GM12891 (cell line): ENCODE measurements at regions not wholly inside any gene's neighbourhood (a gene's known extent, or its start where the extent isn't known, plus 50 kb on each side); places are given as distances from the start of the nearest gene placed in this dataset.

Experiments used
- PAX5 ChIP-seq: IDR thresholded peaks from 2 replicates; pipeline ENCODE4 v1.6.1; 2011; ENCODE audit warnings: low read length, moderate library complexity, mild to moderate bottlenecking; ENCODE audit not compliant: insufficient read depth, severe bottlenecking
- POLR2A ChIP-seq: IDR thresholded peaks from 2 replicates; pipeline ENCODE4 v1.6.1; 2011; ENCODE audit warnings: low read depth, low read length, control low read depth
- POLR2AphosphoS5 ChIP-seq: IDR thresholded peaks from 2 replicates; pipeline ENCODE4 v1.6.1; 2011; ENCODE audit warnings: low read depth, low read length, control low read depth
- POU2F2 ChIP-seq: IDR thresholded peaks from 2 replicates; pipeline ENCODE4 v1.6.1; 2011; ENCODE audit warnings: low read depth, mild to moderate bottlenecking, control low read depth, low read length, moderate library complexity
- SPI1 ChIP-seq: IDR thresholded peaks from 2 replicates; pipeline ENCODE4 v1.6.1; 2011; ENCODE audit warnings: low read depth, low read length, control low read depth
- TAF1 ChIP-seq: IDR thresholded peaks from 2 replicates; pipeline ENCODE4 v1.6.1; 2011; ENCODE audit warnings: low read depth, low read length, control low read depth

DNA sequence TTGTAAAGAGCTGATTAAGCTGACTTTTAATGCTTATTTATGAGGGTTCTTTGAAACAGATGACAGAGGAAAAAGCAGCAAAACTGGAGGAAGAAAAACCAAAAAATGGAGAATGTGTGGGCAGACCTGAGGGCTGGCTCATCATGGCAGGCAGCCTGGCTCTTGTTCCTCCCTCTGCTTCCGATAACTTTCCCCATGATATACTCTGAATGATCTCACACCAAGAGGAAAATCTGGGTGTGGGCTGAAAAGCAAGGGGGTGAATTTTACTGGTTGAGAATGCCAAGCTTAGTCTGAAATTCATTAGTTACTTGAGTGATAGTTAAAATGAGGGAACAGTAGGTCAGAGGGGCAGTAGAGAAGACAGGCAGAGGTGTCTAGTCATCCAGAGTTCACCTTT, 330.1 kb upstream of the PRICKLE1 start:
- TF ChIP-seq POLR2A (no peak), TAF1 (no peak), POLR2AphosphoS5 (no peak), PAX5 (no peak), SPI1 (no peak), POU2F2 (no peak)
